ENCODE measurements at regions not wholly inside any gene's neighbourhood (a gene's known extent, or its start where the extent isn't known, plus 50 kb on each side); places are given as distances from the start of the nearest gene placed in this dataset.
"Not testable (repeated sequence)": the region's sequence is repeated elsewhere in the genome, so short reads cannot be mapped to it uniquely, and the experiment has no call there.

GRCh38 chr4:22573198-22573597, 57.3 kb upstream of the ADGRA3 start:
- DNase-seq (ENCODE audit: low spot score): no peak

DNA sequence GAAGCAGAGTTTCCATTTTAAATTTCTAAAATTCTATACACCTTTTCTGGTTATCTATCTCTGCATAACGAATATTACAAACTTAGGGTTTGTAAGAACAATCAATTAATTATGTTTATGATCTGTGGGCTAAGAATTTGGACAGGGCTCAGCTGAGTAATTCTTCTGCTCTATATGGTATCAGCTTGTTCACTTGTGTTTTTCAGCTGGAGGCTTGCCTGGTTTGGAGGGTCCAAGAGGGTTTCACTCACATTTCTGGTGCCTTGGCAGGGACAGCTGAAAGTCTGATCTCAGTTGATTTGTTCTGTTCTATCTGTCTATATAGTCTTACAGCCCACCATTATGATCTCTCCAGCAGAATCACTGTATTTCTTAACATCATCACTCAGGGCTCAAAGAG, 57.8 kb upstream of the ADGRA3 start:
- no peak for DNase-seq (ENCODE audit: low spot score)

GRCh38 chr4:22574424-22574823, 58.6 kb upstream of the ADGRA3 start:
- no peak for DNase-seq (ENCODE audit: low spot score)

DNA sequence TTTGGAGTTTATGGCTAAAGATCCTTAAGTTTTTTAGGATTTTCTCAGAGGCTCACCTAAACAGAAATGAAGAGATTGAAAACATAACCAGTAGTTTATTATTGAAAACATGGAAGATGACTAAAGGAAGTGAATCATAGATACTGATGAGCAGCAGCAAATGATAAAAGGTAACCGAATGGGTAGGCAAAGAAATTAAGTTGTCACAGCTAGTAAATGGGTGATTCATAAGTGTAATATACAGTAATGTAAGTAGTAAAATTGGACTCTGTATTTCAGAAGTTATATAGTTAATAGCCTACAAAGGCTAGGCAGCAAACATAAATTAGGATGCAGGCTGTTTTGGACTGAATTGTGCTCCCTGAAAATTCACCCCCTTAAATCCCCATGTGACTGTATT, 59.0 kb upstream of the ADGRA3 start:
- no peak for DNase-seq (ENCODE audit: low spot score)

GRCh38 chr4:22587253-22587652, 71.4 kb upstream of the ADGRA3 start:
- DNase-seq (ENCODE audit: low spot score): no peak

- no peak for DNase-seq (ENCODE audit: low spot score)
These were observed 78.1 kb upstream of the ADGRA3 start for GRCh38 chr4:22593933-22594332.

- peak; percentile 88 for DNase-seq (ENCODE audit: low spot score)
These were observed 79.8 kb upstream of the ADGRA3 start for GRCh38 chr4:22595684-22596083.

GRCh38 chr4:22596409-22596808, 80.5 kb upstream of the ADGRA3 start:
- DNase-seq (ENCODE audit: low spot score): no peak

DNA sequence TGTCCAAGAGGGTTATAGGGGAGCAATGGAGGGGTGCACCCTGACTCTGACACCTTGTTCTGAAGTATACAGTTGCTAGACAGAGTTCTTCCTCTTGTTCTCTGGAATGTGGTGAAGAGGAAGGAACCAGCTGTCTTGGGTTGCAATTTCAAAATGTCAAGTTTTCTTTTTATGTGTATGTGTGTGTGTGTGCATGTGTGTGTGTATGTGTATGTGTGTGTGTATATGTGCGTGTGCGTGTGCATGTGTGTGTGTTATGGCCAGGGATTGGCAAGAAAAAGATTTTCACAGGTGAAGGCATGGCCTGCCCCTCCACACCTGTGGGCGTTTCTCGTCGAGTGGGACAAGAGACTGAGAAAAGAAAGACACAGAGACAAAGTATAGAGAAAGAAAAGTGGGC, 81.6 kb upstream of the ADGRA3 start:
- DNase-seq (ENCODE audit: low spot score): no peak

GRCh38 chr4:22598113-22599047, 82.5 kb upstream of the ADGRA3 start:
- DNase-seq (ENCODE audit: low spot score): not testable (repeated sequence)

- not testable (repeated sequence) for DNase-seq (ENCODE audit: low spot score)
These were observed 83.5 kb upstream of the ADGRA3 start for GRCh38 chr4:22599228-22599928.

DNA sequence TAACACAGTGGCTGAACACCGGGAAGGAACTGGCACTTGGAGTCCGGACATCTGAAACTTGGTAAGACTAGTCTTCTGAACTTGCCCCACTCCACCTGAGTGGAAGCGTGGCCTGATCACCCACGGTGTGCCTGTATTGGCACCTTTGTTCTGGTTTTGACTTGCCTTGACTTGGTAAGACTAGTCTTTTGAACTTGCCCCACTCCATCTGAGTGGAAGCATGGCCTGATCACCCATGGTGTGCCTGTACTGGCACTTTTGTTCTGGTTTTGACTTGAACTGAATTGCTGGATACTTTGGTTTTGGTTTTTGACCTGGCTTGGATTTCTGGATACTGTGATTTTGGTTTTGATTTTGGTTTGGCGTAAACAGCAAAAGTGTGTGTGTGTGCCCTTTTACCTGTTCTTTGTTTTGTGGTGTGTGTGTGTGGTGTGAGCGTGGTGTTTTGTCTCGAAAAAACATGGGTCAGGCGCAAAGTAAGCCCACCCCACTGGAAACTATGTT, 84.1 kb upstream of the ADGRA3 start:
- DNase-seq (ENCODE audit: low spot score): not testable (repeated sequence)

GRCh38 chr4:22601638-22602037, 85.8 kb upstream of the ADGRA3 start:
- DNase-seq (ENCODE audit: low spot score): not testable (repeated sequence)

DNA sequence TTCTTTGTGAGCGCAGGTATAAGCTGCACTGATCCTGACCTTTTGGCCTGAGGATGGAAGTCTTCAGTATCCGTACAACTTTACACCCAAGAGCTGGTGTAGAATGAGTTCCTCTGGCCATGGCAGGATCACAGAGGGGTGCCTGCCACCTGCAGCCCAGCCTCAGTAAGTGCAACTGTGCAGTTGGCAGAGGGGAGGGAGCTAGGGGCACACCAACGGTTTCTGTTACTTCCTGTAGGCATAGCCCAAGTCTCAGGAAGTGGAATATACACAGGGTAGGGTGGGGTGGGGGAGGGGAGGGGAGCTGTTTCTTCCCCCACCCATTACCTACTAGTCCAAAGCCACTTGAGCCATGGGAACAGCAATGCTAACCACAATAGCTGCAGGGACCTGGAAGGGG, 85.4 kb upstream of the GBA3 start:
- peak; percentile 55 for DNase-seq (ENCODE audit: low spot score)

DNA sequence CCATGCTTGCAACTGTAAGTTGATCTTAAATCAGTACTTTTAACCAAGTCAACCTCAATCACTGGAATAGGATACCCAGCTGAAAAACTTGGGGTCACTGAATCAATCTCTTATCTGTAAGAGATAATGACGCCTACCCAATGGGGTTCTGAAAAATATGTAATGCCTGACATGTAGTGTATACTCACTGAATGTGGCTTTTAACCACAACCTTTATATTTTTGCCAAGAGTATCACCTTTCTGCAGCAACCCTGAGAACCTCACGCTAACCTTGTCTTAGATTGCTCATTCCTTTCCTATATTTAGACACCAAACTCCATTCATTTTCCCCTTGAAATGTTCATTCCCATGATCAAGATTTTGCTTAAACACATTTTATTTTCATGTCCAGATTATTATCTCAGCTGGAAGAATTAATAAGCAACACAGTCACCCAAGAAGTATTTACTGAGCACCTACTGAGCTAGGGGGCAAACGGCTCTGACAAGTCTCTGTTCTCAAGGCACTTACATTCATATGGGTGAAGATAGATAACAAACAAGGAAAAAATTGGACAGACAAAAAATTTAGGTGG, 82.7 kb upstream of the GBA3 start:
- not testable (repeated sequence) for DNase-seq (ENCODE audit: low spot score)

- DNase-seq (ENCODE audit: low spot score): no peak
These were observed 78.6 kb upstream of the GBA3 start for GRCh38 chr4:22614114-22614513.

DNA sequence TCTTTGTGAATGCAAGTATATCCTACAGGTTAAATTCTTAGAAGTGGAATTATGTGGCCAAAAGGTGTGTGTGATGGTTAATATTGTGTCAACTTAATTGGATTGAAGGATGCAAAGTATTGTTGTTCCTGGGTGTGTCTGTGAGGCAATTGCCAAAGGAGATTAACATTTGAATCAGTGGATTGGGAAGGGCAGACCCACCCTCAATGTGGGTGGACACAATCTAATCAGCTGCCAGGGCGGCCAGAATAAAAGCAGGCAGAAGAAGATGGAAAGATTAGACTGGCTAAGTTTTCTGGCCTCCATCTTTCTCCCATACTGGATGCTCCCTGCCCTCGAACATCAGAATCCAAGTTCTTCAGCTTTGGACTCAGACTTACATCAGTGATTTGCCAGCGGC, 76.2 kb upstream of the GBA3 start:
- no peak for DNase-seq (ENCODE audit: low spot score)

GRCh38 chr4:22620144-22620543, 72.6 kb upstream of the GBA3 start:
- DNase-seq (ENCODE audit: low spot score): not testable (repeated sequence)

GRCh38 chr4:22621970-22622369, 70.8 kb upstream of the GBA3 start:
- not testable (repeated sequence) for DNase-seq (ENCODE audit: low spot score)

DNA sequence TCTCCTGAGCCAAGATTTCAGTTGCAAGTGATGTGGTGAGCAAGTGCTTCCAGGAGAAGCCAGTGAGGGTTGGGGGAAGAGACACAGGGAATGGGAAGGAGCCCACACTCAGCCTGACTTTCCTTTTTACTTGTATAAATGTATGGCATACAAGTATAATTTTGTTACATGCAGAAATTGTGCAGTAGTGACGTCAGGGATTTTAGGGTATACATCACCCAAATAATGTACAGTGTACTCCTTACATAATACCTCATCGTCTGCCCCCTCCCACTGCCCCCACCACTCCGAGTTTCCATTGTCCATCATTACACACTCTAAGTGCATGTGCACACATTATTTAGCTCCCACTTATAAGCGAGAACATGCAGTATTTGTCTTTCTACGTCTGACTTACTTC, 68.7 kb upstream of the GBA3 start:
- DNase-seq (ENCODE audit: low spot score): not testable (repeated sequence)

- no peak for DNase-seq (ENCODE audit: low spot score)
These were observed 67.4 kb upstream of the GBA3 start for GRCh38 chr4:22625311-22625710.

GRCh38 chr4:22627851-22628250, 64.9 kb upstream of the GBA3 start:
- DNase-seq (ENCODE audit: low spot score): not testable (repeated sequence)

Data from SK-N-DZ (cell line).